GM12878 (cell line): ENCODE measurements at regions not wholly inside any gene's neighbourhood (a gene's known extent, or its start where the extent isn't known, plus 50 kb on each side); places are given as distances from the start of the nearest gene placed in this dataset.

Experiments used
- BCL3 ChIP-seq: IDR thresholded peaks from 2 replicates; pipeline ENCODE4 v1.6.1; 2011; ENCODE audit warnings: borderline replicate concordance, low read depth, mild to moderate bottlenecking, moderate library complexity, low read length; ENCODE audit not compliant: insufficient read depth, poor library complexity, severe bottlenecking
- CHD1 ChIP-seq: IDR thresholded peaks from 2 replicates; pipeline ENCODE4 v1.6.1; 2012; ENCODE audit warnings: low read depth, low read length, improper control_type of control experiment
- CTCF ChIP-seq, 3 experiments: IDR thresholded peaks in 2 of 3; conservative IDR thresholded peaks in 1 of 3; 2 replicates each; pipeline ENCODE4 v1.5.1; 2011; ENCODE audit warnings: low read depth in 3 of 3, low read length in 3 of 3, mild to moderate bottlenecking in 3 of 3, control low read depth in 2 of 3, moderate library complexity in 2 of 3, inconsistent platforms in 1 of 3, mixed read lengths in 1 of 3; ENCODE audit not compliant: control insufficient read depth in 2 of 3, insufficient read depth in 1 of 3; ENCODE audit errors: extremely low read depth in 1 of 3
- EP300 ChIP-seq, 2 experiments: fragments of 150-350 bp in 1 of 2; IDR thresholded peaks; 2 replicates each; pipeline ENCODE4 v1.6.1; 2011 to 2012; ENCODE audit warnings: low read depth in 2 of 2, low read length in 2 of 2, borderline replicate concordance in 1 of 2, improper control_type of control experiment in 1 of 2, inconsistent platforms in 1 of 2; ENCODE audit not compliant: control insufficient read depth in 1 of 2
- FOS ChIP-seq: IDR thresholded peaks from 3 replicates; pipeline ENCODE4 v1.6.1; 2011; ENCODE audit warnings: borderline replicate concordance; ENCODE audit not compliant: insufficient read length; ENCODE audit errors: extremely low read depth
- SIN3A ChIP-seq: IDR thresholded peaks from 2 replicates; pipeline ENCODE4 v1.6.1; 2012; ENCODE audit warnings: low read depth, low read length, improper control_type of control experiment
- TAF1 ChIP-seq: IDR thresholded peaks from 2 replicates; pipeline ENCODE4 v1.6.1; 2011; ENCODE audit warnings: mild to moderate bottlenecking, low read depth, low read length, borderline replicate concordance
- TARDBP ChIP-seq: IDR thresholded peaks from 2 replicates; pipeline ENCODE4 v1.6.1; 2016; ENCODE audit warnings: borderline replicate concordance
- USF2 ChIP-seq: IDR thresholded peaks from 2 replicates; pipeline ENCODE4 v1.6.1; 2011; ENCODE audit warnings: low read depth, low read length, improper control_type of control experiment, borderline replicate concordance
- TF ChIP-seq, protein P1 (sequence below): IDR thresholded peaks from 2 replicates; pipeline ENCODE4 v1.6.1; 2011; ENCODE audit warnings: low read depth, mild to moderate bottlenecking, low read length, moderate library complexity, borderline replicate concordance; ENCODE audit errors: extremely low read depth
- TF ChIP-seq, protein P2 (sequence below): fragments of 450-650 bp; IDR thresholded peaks from 2 replicates; pipeline ENCODE4 v1.6.1; 2017; ENCODE audit warnings: mild to moderate bottlenecking

- TF ChIP-seq SIN3A (no peak), CHD1 (no peak), USF2 (no peak), FOS (no peak), CTCF (IDR thresholded peaks at IDR 0.05 in 2 of 3, conservative IDR thresholded peaks at IDR 0.05 in 1 of 3; ENCODE audit: control insufficient read depth in 2 of 3, extremely low read depth in 1 of 3, insufficient read depth in 1 of 3, low read depth in 3 of 3, low read length in 3 of 3) (no peak), BCL3 (no peak), TARDBP (no peak), EP300 (IDR thresholded peaks at IDR 0.05; ENCODE audit: borderline replicate concordance in 1 of 2, control insufficient read depth in 1 of 2, low read depth in 2 of 2, low read length in 2 of 2) (no peak), TAF1 (no peak)
- TF ChIP-seq, protein P1, sequence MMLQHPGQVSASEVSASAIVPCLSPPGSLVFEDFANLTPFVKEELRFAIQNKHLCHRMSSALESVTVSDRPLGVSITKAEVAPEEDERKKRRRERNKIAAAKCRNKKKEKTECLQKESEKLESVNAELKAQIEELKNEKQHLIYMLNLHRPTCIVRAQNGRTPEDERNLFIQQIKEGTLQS, result no peak
- TF ChIP-seq, protein P2, sequence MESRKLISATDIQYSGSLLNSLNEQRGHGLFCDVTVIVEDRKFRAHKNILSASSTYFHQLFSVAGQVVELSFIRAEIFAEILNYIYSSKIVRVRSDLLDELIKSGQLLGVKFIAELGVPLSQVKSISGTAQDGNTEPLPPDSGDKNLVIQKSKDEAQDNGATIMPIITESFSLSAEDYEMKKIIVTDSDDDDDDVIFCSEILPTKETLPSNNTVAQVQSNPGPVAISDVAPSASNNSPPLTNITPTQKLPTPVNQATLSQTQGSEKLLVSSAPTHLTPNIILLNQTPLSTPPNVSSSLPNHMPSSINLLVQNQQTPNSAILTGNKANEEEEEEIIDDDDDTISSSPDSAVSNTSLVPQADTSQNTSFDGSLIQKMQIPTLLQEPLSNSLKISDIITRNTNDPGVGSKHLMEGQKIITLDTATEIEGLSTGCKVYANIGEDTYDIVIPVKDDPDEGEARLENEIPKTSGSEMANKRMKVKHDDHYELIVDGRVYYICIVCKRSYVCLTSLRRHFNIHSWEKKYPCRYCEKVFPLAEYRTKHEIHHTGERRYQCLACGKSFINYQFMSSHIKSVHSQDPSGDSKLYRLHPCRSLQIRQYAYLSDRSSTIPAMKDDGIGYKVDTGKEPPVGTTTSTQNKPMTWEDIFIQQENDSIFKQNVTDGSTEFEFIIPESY, result no peak
Observed at GRCh38 chr18:77833807-77834206, 584.2 kb downstream of the GALR1 start.
